HL-60/S4 (cell line): ENCODE measurements at regions not wholly inside any gene's neighbourhood (a gene's known extent, or its start where the extent isn't known, plus 50 kb on each side); places are given as distances from the start of the nearest gene placed in this dataset.
"Not testable (repeated sequence)": the region's sequence is repeated elsewhere in the genome, so short reads cannot be mapped to it uniquely, and the experiment has no call there.

ENCODE experiments used
- in situ Hi-C: fragments of 300-500 bp; cut with MboI; formaldehyde crosslinking; loops from 2 replicates; pipeline ENCODE4 v1.14.3; 2022; ENCODE audit warnings: low sequenced_read_pairs

GRCh38 chr14:25699981-25700380 lies 650.0 kb upstream of the STXBP6 start:
- in situ Hi-C loops: no loop called here

- in situ Hi-C loops: no loop called here
Measured at GRCh38 chr14:25698111-25698510, 648.2 kb upstream of the STXBP6 start.

GRCh38 chr14:25696176-25696575 lies 646.2 kb upstream of the STXBP6 start:
- in situ Hi-C loops: no loop called here

GRCh38 chr14:25685004-25685403 lies 635.1 kb upstream of the STXBP6 start:
- in situ Hi-C loops: no loop called here

GRCh38 chr14:25680934-25681333 lies 631.0 kb upstream of the STXBP6 start:
- in situ Hi-C loops: no loop called here

GRCh38 chr14:25680511-25680910 lies 630.6 kb upstream of the STXBP6 start:
- in situ Hi-C loops: not testable (repeated sequence)

GRCh38 chr14:25677111-25677510 lies 627.2 kb upstream of the STXBP6 start:
- in situ Hi-C loops: no loop called here

- in situ Hi-C loops: no loop called here
Measured at GRCh38 chr14:25667387-25667786, 617.4 kb upstream of the STXBP6 start.

- in situ Hi-C loops: no loop called here
Measured at GRCh38 chr14:25666877-25667276, 616.9 kb upstream of the STXBP6 start.

- in situ Hi-C loops: no loop called here
Measured at GRCh38 chr14:25658988-25659387, 609.0 kb upstream of the STXBP6 start.

GRCh38 chr14:25630447-25630846 lies 580.5 kb upstream of the STXBP6 start:
- in situ Hi-C loops: no loop called here

- in situ Hi-C loops: no loop called here
Measured at GRCh38 chr14:25628978-25629377, 579.0 kb upstream of the STXBP6 start.

GRCh38 chr14:25628390-25628789 lies 578.4 kb upstream of the STXBP6 start:
- in situ Hi-C loops: no loop called here

- in situ Hi-C loops: no loop called here
Measured at GRCh38 chr14:25626986-25627385, 577.0 kb upstream of the STXBP6 start.

- in situ Hi-C loops: no loop called here
Measured at GRCh38 chr14:25622763-25623162, 572.8 kb upstream of the STXBP6 start.

GRCh38 chr14:25620515-25620914 lies 570.6 kb upstream of the STXBP6 start:
- in situ Hi-C loops: no loop called here

GRCh38 chr14:25615174-25615573 lies 565.2 kb upstream of the STXBP6 start:
- in situ Hi-C loops: no loop called here

- in situ Hi-C loops: no loop called here
Measured at GRCh38 chr14:25607192-25607591, 557.2 kb upstream of the STXBP6 start.

- in situ Hi-C loops: no loop called here
Measured at GRCh38 chr14:25602106-25602505, 552.2 kb upstream of the STXBP6 start.

- in situ Hi-C loops: no loop called here
Measured at GRCh38 chr14:25588751-25589150, 538.8 kb upstream of the STXBP6 start.

- in situ Hi-C loops: no loop called here
Measured at GRCh38 chr14:25574628-25575325, 524.8 kb upstream of the STXBP6 start.

- in situ Hi-C loops: no loop called here
Measured at GRCh38 chr14:25570483-25570882, 520.5 kb upstream of the STXBP6 start.

GRCh38 chr14:25557466-25557865 lies 507.5 kb upstream of the STXBP6 start:
- in situ Hi-C loops: no loop called here
